GM18517 (cell line): ENCODE measurements at regions not wholly inside any gene's neighbourhood (a gene's known extent, or its start where the extent isn't known, plus 50 kb on each side); places are given as distances from the start of the nearest gene placed in this dataset.

ENCODE experiments used
- ATAC-seq: cut with Tn5 transposase; IDR thresholded peaks from one replicate; pipeline ENCODE4 v1.9.1; 2021; ENCODE audit warnings: mild to moderate bottlenecking, moderate library complexity; ENCODE audit not compliant: unreplicated experiment

DNA sequence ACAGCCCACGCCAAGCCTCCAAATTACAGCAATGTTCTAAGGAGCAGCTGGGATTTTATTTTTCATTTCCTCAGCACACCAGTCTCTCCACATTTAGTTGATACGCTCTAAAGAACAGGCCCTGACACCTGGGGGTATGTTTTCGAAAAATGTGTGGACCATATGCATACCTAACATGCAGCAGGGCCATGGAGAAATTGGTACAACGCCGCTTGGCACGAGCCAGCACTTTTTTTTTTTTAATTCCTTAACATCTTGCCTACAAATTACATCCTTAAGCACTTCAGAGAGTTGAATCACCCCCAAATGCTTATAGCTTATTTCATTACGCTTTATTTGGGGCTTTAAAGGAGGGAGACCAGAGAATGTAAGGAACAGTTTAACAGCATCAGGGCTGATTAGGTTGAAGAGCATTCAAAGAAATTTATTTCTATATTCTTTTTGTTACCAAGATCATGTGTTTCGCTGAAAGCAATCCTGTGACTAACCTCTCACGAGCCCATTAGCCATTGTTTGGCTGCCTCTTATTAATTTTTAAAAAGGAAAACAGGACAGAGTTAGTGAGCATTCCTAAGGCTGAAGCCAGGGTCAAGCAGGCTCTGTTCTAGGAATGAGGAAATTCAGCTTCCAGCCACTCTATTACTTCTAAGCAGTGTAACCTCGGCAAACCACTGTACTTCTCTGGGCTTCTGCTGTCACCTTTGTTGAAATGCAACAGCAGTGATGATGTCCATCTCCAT, 173.8 kb downstream of the ACTL7B start:
- ATAC-seq = no peak

DNA sequence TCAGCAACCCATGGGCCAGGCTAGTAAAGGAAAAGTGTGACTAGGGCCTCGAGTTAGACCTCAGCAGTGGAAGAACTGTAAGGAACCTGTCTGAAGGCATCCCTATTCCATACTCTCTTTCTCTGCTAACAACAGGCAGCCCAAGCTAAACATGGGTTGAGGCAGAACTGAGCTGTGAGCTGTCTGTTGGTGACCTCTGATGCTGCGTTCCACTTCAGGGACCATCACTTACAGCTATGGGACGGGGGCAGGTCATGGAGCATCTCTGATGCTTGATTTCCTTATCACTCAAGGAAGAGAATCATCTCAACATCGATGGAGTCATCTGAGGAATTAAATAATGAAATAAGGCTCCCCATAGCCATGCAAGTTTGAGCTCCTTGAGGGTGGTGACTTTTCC, 174.8 kb downstream of the ACTL7B start:
- ATAC-seq = no peak

DNA sequence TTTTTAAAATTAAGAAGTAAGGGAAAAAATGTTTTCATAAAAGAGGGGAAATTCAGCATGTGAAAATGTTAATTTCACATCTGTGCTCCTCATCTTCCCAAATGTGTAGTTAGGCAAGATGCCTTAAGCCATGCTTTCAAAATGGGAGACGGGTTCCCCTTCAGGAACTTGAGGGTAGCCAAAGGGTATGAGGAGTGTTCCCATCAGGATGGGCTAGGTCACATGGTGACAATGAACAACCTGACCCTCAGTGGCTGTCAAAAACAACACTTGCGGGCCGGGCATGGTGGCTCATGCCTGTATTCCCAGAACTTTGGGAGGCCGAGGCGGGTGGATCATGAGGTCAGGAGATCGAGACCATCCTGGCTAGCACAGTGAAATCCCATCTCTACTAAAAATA, 178.0 kb downstream of the ACTL7B start:
- ATAC-seq = no peak

DNA sequence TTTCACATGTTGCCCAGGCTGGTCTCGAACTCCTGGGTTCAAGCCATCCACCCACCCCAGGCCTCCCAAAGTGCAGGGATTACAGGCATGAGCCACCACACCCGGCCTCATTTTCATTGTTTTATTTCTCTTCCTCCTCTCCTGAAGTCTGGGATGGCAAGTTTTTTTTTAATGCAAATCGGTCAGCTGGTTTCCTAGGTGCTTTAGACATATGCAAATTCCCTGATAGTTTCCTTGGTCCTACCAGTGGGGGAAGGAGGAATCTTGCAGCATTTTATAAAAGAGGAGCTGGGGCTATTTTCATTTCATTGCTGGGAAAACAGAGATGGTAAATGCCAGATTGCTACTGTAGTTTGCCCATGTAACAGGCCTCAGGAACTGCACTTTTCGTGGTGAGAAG, 179.4 kb downstream of the ACTL7B start:
- no peak for ATAC-seq

DNA sequence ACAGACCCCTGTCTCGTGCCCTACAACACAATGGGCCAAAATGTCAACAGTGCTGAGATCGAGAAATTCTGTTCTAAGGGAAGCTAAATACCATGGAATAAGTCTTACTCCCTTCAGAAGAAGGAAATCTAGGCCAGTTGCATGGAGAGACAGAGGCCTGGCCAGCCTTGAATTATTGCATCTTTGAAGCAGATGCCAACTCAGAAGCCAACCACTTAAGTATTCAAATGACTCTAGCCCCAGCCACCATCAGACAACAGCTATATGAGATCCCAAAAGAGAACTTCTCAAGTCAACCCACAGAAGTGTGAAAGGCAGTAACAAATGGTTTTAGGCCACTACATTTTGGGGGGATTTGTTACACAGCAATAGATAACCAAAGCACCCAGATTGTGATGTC, 180.1 kb downstream of the ACTL7B start:
- ATAC-seq = no peak

DNA sequence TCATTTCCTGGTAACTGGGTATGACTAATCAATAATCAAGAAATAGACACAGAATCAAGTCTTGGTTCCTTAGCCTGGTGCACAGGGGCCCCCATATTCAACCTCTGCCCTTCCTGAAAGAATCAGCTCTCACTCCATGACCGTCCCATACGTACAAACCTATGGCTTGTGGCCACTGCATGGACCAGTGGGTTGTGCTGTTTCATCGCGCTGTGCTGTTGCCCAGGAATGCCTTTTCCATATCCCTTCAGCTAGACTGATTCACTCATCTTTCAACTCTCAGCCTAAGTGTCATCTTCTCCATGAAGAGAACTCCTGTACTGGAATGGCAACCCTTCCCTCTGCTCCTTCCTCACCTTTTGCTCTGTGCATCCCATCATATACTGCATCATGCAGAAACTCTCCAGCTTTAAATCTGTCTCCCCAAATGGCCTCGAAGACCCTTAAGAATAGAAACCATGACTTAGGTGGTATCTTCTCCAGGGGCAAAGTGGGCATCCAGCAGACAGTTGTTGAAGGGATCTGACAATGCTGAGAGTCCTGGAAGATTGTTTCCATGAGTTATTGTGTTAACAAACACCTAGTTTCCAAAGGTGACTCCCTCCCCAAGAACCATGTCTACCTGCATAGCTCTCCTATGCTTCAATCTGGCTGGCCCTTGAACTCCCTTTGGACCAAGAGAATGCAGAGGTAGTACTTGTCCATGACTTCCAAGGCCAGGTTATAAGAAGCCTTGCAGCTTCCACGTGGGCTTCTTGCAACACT, 180.8 kb downstream of the ACTL7B start:
- ATAC-seq = no peak

DNA sequence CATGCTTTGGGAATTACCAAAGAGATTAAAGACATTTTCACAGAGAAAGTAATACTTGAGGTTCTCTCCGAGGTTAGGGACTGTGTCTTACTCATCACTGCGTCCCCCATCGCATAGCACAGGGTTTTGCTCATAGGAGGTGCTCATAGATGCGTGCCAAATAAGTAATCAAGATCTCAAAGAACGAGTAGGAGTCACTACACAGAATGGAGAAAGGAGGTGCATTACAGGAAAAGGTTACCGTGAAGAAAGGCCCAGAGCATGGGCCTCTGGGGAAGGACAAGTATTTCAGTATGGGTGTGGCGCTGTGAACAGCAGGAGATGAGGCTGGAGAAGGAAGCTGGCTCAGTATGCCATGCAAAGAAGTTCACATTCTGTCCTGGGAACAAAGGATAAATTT, 182.4 kb downstream of the ACTL7B start:
- no peak for ATAC-seq

DNA sequence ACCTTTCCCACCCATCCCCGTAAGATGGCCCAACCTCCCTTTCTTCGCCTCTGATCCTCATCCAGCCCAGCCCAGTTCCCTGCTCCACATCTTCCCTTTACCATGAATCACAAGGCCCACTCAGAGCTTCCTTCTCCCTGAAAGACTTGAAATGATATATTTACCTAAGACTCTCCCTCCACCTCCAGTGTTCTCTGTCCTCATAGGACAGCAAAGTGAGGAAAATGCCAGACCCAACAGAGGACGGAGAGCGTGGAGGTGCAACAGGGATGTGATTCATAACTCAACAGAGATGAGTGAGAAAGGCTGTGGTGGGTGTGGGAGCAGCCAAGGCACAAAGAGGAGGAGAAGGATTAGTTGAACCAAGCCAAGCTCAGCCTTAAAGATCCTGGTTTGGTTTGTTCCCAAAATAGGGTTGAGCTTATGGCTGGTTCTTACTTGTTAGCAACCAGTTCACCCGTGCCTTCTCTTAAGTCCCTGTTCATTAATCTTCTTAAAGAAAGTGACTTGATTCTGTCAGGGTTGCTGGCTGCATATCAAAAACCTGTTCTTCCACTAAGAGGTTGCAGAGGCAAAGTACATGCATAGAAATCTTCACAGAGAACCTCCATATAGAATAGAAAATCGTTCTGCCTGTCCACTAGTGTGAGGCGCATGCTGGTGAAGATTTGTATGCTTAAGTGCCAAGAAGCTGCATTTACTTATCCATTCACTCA, 183.2 kb downstream of the ACTL7B start:
- no peak for ATAC-seq

DNA sequence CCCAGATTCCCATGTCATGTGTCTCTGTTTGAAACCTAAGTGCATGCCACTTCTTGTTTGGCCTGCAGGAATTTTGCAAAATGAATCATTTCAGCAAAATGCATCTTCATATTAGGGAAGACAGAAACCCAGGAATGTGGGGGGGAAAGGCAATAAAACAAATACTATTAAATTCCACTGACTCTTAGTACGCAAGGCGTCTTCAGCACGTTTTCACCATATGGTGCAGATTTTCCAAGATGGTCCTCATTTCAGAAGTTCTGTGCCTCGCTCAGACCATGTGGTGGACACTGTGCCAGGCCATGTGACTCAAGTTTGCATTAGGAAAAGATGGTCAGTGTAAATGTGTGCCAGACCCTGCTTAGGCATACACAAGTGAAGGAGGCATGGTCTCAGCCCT, 184.0 kb downstream of the ACTL7B start:
- ATAC-seq = no peak

DNA sequence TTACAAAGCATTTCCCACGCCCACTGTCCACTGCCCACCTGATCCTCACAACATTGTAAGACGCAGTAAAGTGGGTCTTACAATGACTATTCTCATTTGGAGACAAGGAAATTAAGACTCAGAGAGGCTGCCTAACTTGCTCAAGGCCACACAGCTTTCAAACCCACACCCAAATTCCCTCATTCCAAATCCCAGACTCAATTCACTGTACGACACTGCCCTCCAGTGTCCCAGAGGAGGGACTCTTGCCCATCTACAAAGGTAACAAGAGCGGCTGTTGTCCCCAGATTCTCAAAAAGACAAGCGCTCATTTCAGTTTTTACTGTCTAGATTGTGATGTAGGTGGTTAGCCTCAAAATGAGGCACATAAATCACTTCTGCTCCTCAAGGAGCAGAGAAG, 184.6 kb downstream of the ACTL7B start:
- no peak for ATAC-seq

DNA sequence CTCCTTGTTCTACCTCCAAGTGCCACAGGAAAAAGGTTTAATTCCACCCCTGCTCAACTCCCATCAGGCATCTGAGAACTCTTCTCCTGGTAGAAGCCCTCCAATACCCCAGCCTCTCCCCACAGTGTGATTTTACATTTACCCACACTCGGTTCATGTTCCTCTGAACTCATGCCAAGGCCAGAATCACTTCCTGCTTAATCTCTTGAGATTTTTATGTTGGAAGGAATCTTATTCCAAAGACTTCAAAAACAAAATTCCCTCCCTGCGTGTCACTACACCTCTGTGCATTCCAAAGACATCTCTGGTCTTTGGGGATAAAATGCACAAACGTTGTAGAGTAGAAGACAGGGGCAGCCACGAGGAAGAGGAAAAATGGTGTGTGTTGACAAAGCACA, 186.8 kb downstream of the ACTL7B start:
- ATAC-seq = no peak

DNA sequence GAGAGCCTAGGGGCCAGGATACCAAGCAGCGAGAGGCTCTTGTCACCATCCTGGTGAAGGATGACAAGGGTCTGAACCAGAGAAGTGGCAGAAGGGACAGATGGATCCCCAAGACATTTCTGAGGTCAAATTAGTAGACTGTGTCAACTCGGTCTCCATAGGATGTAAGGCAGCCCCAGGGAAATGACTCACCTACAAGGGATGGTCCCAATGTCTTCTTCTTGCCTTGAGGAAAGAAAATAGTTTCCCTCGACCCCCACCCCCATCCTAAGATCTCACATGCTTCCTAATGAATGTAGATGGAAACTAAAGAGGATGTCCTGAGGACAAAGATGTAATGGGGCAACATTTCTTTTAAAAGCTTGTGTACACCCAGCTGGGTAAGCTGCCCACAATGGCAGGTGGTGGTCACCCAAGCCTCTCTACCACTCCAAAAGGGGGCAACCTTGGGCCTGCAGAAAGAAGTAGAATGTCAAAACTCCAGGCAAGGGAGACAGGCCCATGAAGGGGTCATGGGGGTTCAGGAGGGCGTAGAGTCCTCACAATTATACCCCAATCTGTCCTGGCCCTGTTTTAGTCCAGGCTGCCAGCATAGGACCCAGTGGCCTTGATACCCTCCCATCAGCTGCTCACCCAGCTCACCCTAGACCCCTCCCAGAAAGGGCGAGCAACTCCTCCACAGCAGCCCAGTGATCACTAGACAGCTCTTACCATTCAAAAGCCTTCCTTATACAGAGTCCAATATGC, 187.4 kb downstream of the ACTL7B start:
- no peak for ATAC-seq

DNA sequence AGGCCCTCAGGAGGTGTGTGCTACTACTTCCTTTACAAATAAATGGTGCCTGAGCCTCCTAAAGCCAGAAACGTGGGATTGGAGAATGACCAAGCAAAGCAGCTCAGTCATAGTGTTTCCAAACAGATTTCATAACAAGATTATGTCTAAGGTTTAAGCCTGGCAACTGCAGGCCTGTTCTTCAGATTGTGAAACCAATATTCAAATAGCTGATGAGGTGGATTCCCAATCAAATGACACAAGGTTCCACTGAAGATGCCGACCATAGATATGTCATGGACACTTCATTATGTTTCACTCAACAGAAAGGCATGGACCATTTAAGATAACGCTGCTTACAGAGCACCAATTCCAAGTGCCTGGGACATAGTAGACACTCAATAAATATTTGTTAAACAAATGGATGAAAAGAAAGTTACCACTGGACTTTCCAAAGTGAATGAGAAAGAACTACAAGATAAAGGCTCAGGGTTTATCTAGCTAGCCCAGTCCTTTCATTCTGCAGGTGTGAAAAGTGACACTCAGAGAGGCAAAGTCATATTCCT, 189.5 kb downstream of the ACTL7B start:
- ATAC-seq = no peak

DNA sequence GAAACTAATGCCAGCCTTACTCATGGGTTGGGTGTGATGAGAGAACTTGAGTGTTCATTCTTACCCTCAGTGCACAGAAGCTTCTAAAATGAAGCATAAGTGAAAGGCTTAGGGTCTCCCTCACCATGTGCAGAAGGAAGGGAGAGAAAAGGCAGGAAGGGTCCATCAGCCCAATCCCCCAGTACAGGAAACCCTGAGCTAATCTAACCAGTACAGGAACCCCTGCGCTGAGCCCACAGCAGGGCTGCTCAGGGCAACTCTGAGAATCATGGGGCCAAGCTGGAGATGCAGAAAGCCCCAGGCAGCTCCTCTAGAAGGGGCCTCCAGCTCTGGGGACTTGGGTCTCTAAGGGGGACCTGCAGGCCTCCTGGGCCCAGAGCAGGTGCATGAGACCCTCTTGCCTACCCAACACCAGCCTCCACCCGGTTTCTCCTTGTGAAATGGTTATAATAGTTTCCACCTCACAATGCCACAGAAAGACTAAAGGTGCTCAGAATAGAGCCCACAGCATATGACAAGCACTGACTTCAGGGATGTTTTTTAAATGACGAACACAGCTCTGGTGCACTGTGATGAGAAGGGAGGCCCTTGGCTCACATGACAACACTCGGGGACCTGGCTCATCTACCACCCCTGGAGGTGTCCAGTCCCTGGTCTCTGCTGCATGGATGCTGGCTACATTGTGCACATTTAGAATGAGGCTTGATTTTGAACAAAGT, 190.1 kb downstream of the ACTL7B start:
- no peak for ATAC-seq

DNA sequence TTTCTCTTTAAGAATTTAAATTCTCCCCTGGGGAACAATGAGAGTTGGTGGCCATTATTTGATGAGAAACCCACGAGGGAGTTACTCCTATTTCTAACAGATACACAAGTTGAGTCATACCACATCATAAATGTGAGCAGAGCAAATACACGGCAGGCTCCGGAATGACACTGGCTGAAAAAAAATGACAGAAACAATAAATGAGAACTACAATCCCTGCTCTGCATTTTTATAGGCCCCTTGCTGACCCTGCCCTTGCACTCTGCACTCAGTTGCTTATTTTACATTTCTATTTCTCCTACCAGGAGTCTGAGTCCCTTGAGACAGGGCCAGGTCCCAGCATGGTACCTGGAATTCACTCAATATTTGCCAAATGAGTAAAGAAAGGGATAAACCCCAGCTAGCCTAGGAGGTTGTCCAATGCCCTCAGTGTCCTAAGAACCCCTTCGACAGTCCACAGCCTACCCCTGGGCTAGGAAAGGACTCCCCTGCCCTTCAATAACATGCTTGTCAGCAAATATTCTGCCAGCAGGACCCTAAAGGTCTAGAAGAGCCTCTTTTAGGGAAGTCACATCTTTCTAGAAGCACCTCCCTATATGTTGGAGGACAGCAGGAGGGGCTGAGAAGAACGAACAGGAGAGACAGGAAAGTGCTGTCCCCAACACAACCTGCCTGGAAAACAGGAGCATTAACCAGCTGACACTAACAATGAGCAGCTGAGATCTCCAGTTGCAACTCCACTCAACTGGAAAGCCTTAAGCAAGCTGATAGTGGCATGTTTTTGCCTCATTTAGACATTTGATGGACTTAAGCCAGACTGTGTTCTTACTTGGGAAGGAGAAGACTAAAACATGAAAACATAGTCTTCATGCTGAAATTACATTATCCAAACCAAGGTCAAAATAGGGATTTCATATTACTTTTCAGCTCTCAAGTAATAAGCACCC, 191.2 kb downstream of the ACTL7B start:
- ATAC-seq = no peak

DNA sequence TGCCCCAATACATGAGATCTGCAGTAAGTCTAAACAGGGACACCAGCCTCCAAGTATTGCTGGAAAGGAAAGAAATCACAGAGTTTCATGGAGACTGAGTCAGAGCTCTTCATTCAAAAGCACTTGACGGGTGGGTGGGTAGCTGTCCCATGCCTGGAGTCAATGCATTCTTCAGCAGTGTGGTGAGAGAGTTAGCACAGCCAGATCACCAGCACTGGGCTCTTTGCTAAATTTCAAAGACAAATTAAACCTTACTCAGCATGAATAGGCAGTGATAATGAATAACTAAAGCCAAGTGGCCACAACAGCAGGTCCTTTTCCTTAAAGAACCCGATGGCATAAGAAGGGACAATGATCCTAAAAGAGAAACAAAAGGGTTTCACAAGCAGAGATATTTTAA, 192.4 kb downstream of the ACTL7B start:
- no peak for ATAC-seq

DNA sequence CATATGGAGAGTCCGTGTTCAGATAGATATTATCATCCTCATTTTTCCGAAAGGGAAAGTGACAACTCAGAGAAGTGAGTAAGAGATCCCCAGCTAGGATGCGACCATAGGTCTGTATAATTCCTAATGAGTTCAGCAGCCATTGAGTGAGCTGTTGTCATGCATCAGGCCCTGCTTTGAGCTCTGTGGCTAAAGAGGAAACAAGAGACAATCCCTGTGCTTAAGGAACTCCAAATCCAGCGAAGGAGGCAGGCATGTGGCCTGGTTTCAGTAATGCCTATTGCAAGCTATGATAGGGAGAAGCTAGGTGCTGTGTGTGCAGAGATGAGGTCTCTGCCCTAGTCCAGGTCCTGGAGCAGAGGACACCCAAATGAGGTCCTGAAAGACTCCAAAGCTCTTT, 192.8 kb downstream of the ACTL7B start:
- ATAC-seq = no peak

DNA sequence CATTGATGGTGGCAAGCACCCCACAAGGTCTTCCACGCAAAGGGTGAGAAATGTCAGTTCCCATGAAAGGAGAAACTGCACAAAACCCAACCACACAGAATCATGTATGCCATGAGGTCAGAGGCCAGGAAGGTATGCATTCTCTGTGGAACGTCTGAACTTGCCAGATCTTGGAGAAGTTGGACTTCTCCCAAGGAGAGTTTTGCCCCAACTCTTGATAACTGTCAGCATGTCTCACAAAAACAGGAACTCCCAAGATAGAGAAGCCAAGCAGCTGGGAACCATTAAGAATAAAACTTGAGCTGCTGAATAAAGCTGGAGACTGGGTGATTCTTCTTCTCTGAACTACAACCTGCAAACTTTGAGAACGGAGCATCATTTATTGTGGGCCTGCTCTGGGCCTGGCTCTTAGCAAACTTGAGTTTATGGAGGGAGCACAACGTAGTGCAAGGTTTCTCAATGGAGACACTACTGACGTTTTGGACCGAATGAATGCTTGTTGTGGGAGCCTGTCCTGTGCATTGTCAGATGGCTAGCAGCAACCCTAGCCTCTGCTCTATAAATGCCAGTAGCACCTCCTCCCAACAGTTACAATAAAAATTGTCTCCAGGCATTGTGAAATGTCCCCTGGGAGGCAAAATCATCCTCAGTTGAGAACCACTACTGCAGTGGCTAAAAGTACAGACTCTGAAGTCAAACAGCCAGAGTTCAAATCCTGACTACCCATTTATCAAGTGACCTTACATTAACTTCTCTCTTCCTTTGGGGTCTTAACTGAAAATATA, 193.5 kb downstream of the ACTL7B start:
- no peak for ATAC-seq
